Prostate gland (tissue), 2 donors: ENCODE measurements at regions not wholly inside any gene's neighbourhood (a gene's known extent, or its start where the extent isn't known, plus 50 kb on each side); places are given as distances from the start of the nearest gene placed in this dataset.

ENCODE experiments used
- CTCF ChIP-seq, 4 experiments: fragments of 200-600 bp in 2 of 4; fragments of 450-650 bp in 2 of 4; sonication (generic) in 2 of 4; IDR thresholded peaks; 1 replicate in 3 of 4; 2 replicates in 1 of 4; pipeline ENCODE4 v1.5.1; 2016 to 2019; ENCODE audit warnings: antibody characterized with exemption in 4 of 4, mild to moderate bottlenecking in 2 of 4, moderate library complexity in 2 of 4
- POLR2A ChIP-seq: fragments of 450-650 bp; IDR thresholded peaks from one replicate; pipeline ENCODE4 v1.6.1; 2016; ENCODE audit warnings: antibody characterized with exemption, mild to moderate bottlenecking
- POLR2AphosphoS5 ChIP-seq: sonication (generic); formaldehyde crosslinking; IDR thresholded peaks from one replicate; pipeline ENCODE4 v1.6.1; 2017; ENCODE audit warnings: antibody characterized with exemption

GRCh38 chr13:70874636-70875035 is 766.4 kb upstream of the KLHL1 start:
- TF ChIP-seq CTCF (IDR thresholded peaks at IDR 0.05) (no peak), POLR2A (no peak), POLR2AphosphoS5 (no peak)
